Endothelial cell of umbilical vein (primary cell): ENCODE measurements at regions not wholly inside any gene's neighbourhood (a gene's known extent, or its start where the extent isn't known, plus 50 kb on each side); places are given as distances from the start of the nearest gene placed in this dataset.

ENCODE experiments used
- BruUV-seq: library from RNA; stranded (reverse); fragments of 400-500 nt; replicated peaks from 2 replicates; lab custom pipeline; 2021; lab: Mats Ljungman, UMichigan
- CTCF ChIA-PET: fragments of 300-600, 350-600 bp; sonication (Branson Sonifier 250); formaldehyde crosslinking; loops from one replicate; lab custom pipeline; 2021; ENCODE audit warnings: antibody characterized with exemption, inconsistent platforms; lab: Charles Lee
- POLR2A ChIA-PET: fragments of 300-600, 350-600 bp; sonication (Branson Sonifier 250); formaldehyde crosslinking; loops from one replicate; lab custom pipeline; 2021; ENCODE audit warnings: antibody characterized with exemption, inconsistent platforms; lab: Charles Lee
- DNase-seq: peaks from one replicate; pipeline ENCODE4 v3.0.0-alpha.2; 2011; ENCODE audit warnings: low read depth, low spot score
- FAIRE-seq: peaks from 2 replicates; lab custom pipeline; 2011; peaks lifted over from hg19 to GRCh38; lab: Jason Lieb, UNC
- H2AFZ ChIP-seq: 2 replicates; pipeline ENCODE4 v1.6.0; 2012; ENCODE audit warnings: low read depth, low read length, control low read depth, inconsistent platforms
- H3K27ac ChIP-seq: 2 replicates; pipeline ENCODE4 v1.5.1; 2011; ENCODE audit warnings: low read depth, mild to moderate bottlenecking, control low read depth, low read length, moderate library complexity; ENCODE audit not compliant: insufficient read depth
- H3K27me3 ChIP-seq, 2 experiments: 2 replicates each; pipeline versions ENCODE4 v1.6.0 to v1.6.1; 2011; ENCODE audit warnings: low read length in 2 of 2, mixed read lengths in 1 of 2; ENCODE audit not compliant: control insufficient read depth in 2 of 2, insufficient read depth in 2 of 2
- H3K36me3 ChIP-seq, 2 experiments: 2 replicates in 1 of 2; 3 replicates in 1 of 2; pipeline ENCODE4 v1.5.1; 2011; ENCODE audit warnings: low read length in 2 of 2, mild to moderate bottlenecking in 1 of 2, moderate library complexity in 1 of 2; ENCODE audit not compliant: control insufficient read depth in 2 of 2, insufficient read depth in 2 of 2; ENCODE audit errors: extremely low read depth in 1 of 2
- H3K4me1 ChIP-seq: 3 replicates; pipeline ENCODE4 v1.5.1; 2011; ENCODE audit warnings: mild to moderate bottlenecking, low read length; ENCODE audit not compliant: control insufficient read depth, insufficient read depth; ENCODE audit errors: extremely low read depth
- H3K4me2 ChIP-seq: 2 replicates; pipeline ENCODE4 v1.6.1; 2011; ENCODE audit warnings: low read length, control low read depth, mixed read lengths; ENCODE audit not compliant: insufficient read depth
- H3K4me3 ChIP-seq, 3 experiments: fragments of 200-600 bp in 1 of 3; sonication (generic), shearing (Covaris generic) in 1 of 3; replicated peaks in 1 of 3; 2 replicates each; pipeline ENCODE4 v1.5.1; 2011 to 2016; ENCODE audit warnings: control low read depth in 3 of 3, low read length in 3 of 3, mild to moderate bottlenecking in 2 of 3, inconsistent platforms in 1 of 3, low read depth in 1 of 3, moderate library complexity in 1 of 3; ENCODE audit not compliant: insufficient read depth in 1 of 3
- H3K79me2 ChIP-seq: 2 replicates; pipeline ENCODE4 v1.6.0; 2012; ENCODE audit warnings: low read length, inconsistent platforms; ENCODE audit not compliant: control insufficient read depth, insufficient read depth
- H3K9ac ChIP-seq: replicated peaks from 2 replicates; pipeline ENCODE3; 2011; ENCODE audit warnings: low read length, control low read depth; ENCODE audit not compliant: insufficient read depth; ENCODE audit errors: extremely low read depth
- H3K9me1 ChIP-seq: replicated peaks from 3 replicates; pipeline ENCODE4 v1.6.0; 2011; ENCODE audit warnings: mild to moderate bottlenecking, low read length; ENCODE audit not compliant: control insufficient read depth, insufficient read depth; ENCODE audit errors: extremely low read depth
- H3K9me3 ChIP-seq: replicated peaks from 2 replicates; pipeline ENCODE4 v1.5.1; 2012; ENCODE audit warnings: low read length, inconsistent platforms; ENCODE audit not compliant: control insufficient read depth, insufficient read depth
- H4K20me1 ChIP-seq: replicated peaks from 2 replicates; pipeline ENCODE3; 2011; ENCODE audit warnings: mild to moderate bottlenecking, low read length; ENCODE audit not compliant: control insufficient read depth, insufficient read depth; ENCODE audit errors: extremely low read depth
- EZH2 ChIP-seq: IDR thresholded peaks from 2 replicates; pipeline ENCODE4 v1.6.1; 2012; ENCODE audit warnings: borderline replicate concordance, low read depth, mild to moderate bottlenecking, moderate library complexity, low read length, inconsistent platforms; ENCODE audit not compliant: severe bottlenecking
- FOS ChIP-seq: IDR thresholded peaks from 2 replicates; pipeline ENCODE4 v1.6.1; 2011; ENCODE audit warnings: mild to moderate bottlenecking, low read length, moderate library complexity, borderline replicate concordance; ENCODE audit not compliant: insufficient read depth
- GATA2 ChIP-seq: IDR thresholded peaks from 2 replicates; pipeline ENCODE4 v1.7.0; 2011; ENCODE audit warnings: low read depth, mild to moderate bottlenecking, moderate library complexity, mixed read lengths, low read length; ENCODE audit not compliant: insufficient read length, insufficient read depth
- JUN ChIP-seq: IDR thresholded peaks from 2 replicates; pipeline ENCODE4 v1.6.1; 2011; ENCODE audit warnings: borderline replicate concordance, low read depth; ENCODE audit not compliant: insufficient read length, insufficient read depth
- MYC ChIP-seq: IDR thresholded peaks from one replicate; pipeline ENCODE4 v1.6.1; 2011; ENCODE audit warnings: mild to moderate bottlenecking, low read depth, low read length
- POLR2A ChIP-seq: IDR thresholded peaks from 2 replicates; pipeline ENCODE4 v1.6.1; 2012; ENCODE audit warnings: low read depth, mild to moderate bottlenecking, control low read depth, low read length
- POLR2AphosphoS5 ChIP-seq: IDR thresholded peaks from 2 replicates; pipeline ENCODE4 v1.6.1; 2012; ENCODE audit warnings: low read depth, mild to moderate bottlenecking, control low read depth, low read length, moderate library complexity; ENCODE audit not compliant: insufficient read depth
- dilution Hi-C: fragments of 300-500 bp; cut with MboI; formaldehyde crosslinking; loops from one replicate; pipeline ENCODE4 v1.15.0; 2019; ENCODE audit warnings: low sequenced_read_pairs; ENCODE audit not compliant: extremely low pct_ligation_motif_present
- intact Hi-C: fragments of 100-400 bp; cut with micrococcal nuclease; formaldehyde crosslinking; loops from one replicate; pipeline ENCODE4 v1.10.0; 2022
- TF ChIP-seq, protein P1 (sequence below): IDR thresholded peaks from 2 replicates; pipeline ENCODE4 v1.6.1; 2011; ENCODE audit not compliant: insufficient read depth, insufficient read length
- TF ChIP-seq, protein P2 (sequence below), 2 donors: IDR thresholded peaks; 1 replicate in 1 of 2; 2 replicates in 1 of 2; pipeline ENCODE4 v1.5.1; 2011; ENCODE audit warnings: low read length in 2 of 2, mild to moderate bottlenecking in 2 of 2, moderate library complexity in 2 of 2, control low read depth in 1 of 2, inconsistent platforms in 1 of 2, low read depth in 1 of 2; ENCODE audit not compliant: insufficient read depth in 1 of 2; ENCODE audit errors: extremely low read depth in 1 of 2

DNA sequence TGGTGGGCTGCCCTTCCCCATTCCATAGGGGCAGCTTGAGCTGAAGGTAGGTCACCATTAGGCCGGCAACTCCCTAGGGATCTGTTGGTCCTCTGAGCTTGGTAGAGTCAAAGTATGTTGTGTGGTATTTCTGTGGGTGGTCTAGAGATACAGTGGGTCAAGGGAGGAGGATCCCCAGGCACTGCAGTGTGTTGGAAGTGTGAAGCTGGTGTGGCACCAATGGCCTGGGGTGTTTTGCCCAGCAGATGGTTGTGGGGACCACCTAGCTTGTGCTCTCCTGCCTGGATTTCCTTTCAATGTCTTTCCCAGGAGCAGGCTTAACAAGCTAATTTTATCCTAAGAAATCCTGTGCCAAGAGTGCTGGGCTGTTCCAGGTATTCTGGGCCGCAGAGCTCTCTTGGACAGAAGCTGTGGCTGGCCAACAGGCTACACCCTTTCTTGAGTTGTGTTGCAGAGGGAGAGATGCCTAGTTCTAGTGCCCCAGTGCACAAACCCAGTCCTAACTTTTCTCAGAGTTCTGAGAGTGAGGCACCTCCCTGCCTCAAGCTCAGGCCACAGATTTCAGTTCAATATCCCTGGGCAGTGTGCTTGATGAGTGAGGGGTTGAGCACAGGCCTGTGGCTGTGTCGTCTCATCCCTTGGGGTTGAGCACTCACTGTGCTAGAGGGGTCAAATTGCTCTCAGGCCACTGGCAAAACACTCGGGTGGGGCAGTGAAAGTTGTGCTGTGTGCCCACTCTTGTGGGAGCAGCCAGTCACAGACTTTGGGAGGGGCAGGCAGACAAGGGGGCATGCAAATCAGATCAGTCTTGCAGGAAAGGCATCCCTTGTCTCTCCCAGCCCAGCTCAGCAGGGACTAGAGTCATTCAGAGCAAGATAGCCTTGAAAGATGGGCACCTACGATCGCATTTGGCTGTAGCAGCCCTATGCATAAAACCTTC is 1806.1 kb upstream of the MIR17HG start:
- CTCF ChIA-PET: interaction anchor here (0.8 kb wide), 1 partner anchor 27 kb away, joined by 3 read pairs; no protein-coding TSS in a partner anchor
- FAIRE-seq (no peak), DNase-seq (no peak)
- H3K9ac ChIP-seq: no peak overlapping the region
- H3K36me3 ChIP-seq: no peaks in the 10 kb centered on the region
- H3K4me3 ChIP-seq: no peak overlapping the region
- no peak overlapping the region for H3K4me2 ChIP-seq
- BruUV-seq: no TSS peak
- no peaks in the 10 kb centered on the region for H3K79me2 ChIP-seq
- TF ChIP-seq GATA2 (no peak), POLR2AphosphoS5 (no peak), POLR2A (no peak), JUN (no peak), FOS (no peak), MYC (no peak), EZH2 (no peak)
- TF ChIP-seq, protein P1, sequence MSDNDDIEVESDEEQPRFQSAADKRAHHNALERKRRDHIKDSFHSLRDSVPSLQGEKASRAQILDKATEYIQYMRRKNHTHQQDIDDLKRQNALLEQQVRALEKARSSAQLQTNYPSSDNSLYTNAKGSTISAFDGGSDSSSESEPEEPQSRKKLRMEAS: no peak
- TF ChIP-seq, protein P2, sequence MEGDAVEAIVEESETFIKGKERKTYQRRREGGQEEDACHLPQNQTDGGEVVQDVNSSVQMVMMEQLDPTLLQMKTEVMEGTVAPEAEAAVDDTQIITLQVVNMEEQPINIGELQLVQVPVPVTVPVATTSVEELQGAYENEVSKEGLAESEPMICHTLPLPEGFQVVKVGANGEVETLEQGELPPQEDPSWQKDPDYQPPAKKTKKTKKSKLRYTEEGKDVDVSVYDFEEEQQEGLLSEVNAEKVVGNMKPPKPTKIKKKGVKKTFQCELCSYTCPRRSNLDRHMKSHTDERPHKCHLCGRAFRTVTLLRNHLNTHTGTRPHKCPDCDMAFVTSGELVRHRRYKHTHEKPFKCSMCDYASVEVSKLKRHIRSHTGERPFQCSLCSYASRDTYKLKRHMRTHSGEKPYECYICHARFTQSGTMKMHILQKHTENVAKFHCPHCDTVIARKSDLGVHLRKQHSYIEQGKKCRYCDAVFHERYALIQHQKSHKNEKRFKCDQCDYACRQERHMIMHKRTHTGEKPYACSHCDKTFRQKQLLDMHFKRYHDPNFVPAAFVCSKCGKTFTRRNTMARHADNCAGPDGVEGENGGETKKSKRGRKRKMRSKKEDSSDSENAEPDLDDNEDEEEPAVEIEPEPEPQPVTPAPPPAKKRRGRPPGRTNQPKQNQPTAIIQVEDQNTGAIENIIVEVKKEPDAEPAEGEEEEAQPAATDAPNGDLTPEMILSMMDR (IDR thresholded peaks at IDR 0.05; ENCODE audit: extremely low read depth in 1 of 2, insufficient read depth in 1 of 2, low read depth in 1 of 2, low read length in 2 of 2): no peak
- dilution Hi-C loops (no loop called here), intact Hi-C loops (no loop called here)
- no peaks in the 10 kb centered on the region for H3K9me1 ChIP-seq
- H3K4me1 ChIP-seq: no peaks in the 10 kb centered on the region
- no peaks in the 10 kb centered on the region for H4K20me1 ChIP-seq
- no peaks in the 10 kb centered on the region for H3K27me3 ChIP-seq
- H2AFZ ChIP-seq: no peak overlapping the region
- no peak overlapping the region for H3K27ac ChIP-seq
- POLR2A ChIA-PET: no interaction called here
- H3K9me3 ChIP-seq: no peaks in the 10 kb centered on the region
